ENCODE measurements at regions not wholly inside any gene's neighbourhood (a gene's known extent, or its start where the extent isn't known, plus 50 kb on each side); places are given as distances from the start of the nearest gene placed in this dataset.

DNA sequence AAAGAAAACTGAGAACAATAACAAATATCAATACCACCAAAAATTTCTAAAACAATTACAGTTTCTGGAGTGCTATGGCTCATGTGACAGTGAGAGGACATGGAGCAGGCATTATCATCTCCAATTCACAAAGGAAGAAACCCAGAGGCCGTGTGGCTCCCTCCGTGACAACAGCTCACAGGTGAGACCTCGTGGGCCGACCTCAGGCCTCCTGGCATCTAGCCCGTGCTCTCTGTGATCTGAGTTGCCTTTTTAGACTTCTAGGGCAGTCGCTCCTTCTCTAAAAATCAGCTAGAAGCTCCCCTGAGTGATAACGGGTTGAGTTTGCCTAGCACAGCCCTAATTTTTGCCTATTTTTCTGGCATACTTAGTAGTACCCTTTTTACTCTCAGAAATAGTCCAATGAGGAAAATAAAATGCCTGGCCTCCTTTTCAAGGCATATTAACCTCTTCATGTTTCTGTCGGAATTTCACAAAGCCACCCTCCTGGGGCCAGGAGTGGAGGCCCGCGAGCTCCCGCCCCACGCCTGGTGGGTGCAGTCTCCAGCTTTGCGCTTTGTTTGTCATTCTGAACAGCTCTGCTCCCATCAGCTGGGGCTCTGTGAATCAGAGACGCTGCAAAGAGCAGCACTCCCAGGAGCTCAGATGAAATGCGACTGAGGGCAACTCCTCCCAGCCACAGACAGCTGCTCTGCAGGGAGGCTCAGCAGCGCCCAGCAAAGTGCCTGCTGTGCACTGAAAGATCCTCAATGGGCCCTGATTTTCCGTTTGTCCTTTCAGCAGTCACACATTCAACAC, 292.5 kb downstream of the UQCRFS1 start:
- H3K4me1 ChIP-seq: no peaks in the 10 kb centered on the region
- ChIA-PET POLR2A (no interaction called here), CTCF (interaction anchor here (0.6 kb wide), 1 partner anchor 163 kb away, joined by 3 read pairs; no protein-coding TSS in a partner anchor)
- no peak for DNase-seq (ENCODE audit: low read depth in 1 of 2, low spot score in 1 of 2)
- no peak overlapping the region for H3K4me3 ChIP-seq
- H3K9me3 ChIP-seq: peaks cover 12% of the 10 kb centered on the region
- TF ChIP-seq CBX8 (IDR thresholded peaks at IDR 0.05) (no peak), RNF2 (IDR thresholded peaks at IDR 0.05; ENCODE audit: borderline replicate concordance, low read depth) (no peak), JUNB (IDR thresholded peaks at IDR 0.05) (no peak), KDM1A (IDR thresholded peaks at IDR 0.05; ENCODE audit: low read depth) (no peak), RAD21 (conservative IDR thresholded peaks at IDR 0.05 in 1 of 2, IDR thresholded peaks at IDR 0.05 in 1 of 2) (no peak), ZNF302 (CRISPR knock-in tag; IDR thresholded peaks at IDR 0.05) (no peak), MAFK (IDR thresholded peaks at IDR 0.05; ENCODE audit: partially characterized antibody) (no peak), EP300 (IDR thresholded peaks at IDR 0.05) (no peak), TFCP2L1 (CRISPR knock-in tag; IDR thresholded peaks at IDR 0.05) (no peak), RARB (CRISPR knock-in tag; IDR thresholded peaks at IDR 0.05) (no peak), HOXB13 (CRISPR knock-in tag; IDR thresholded peaks at IDR 0.05; ENCODE audit: low read depth) (no peak)
- TF ChIP-seq, protein P1, sequence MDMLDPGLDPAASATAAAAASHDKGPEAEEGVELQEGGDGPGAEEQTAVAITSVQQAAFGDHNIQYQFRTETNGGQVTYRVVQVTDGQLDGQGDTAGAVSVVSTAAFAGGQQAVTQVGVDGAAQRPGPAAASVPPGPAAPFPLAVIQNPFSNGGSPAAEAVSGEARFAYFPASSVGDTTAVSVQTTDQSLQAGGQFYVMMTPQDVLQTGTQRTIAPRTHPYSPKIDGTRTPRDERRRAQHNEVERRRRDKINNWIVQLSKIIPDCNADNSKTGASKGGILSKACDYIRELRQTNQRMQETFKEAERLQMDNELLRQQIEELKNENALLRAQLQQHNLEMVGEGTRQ (IDR thresholded peaks at IDR 0.05): no peak
- TF ChIP-seq, protein P2, sequence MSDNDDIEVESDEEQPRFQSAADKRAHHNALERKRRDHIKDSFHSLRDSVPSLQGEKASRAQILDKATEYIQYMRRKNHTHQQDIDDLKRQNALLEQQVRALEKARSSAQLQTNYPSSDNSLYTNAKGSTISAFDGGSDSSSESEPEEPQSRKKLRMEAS (IDR thresholded peaks at IDR 0.05): no peak
- H3K27ac ChIP-seq: no peak overlapping the region
- ATAC-seq: no peak
- H3K4me2 ChIP-seq: no peak overlapping the region
- no peak for FAIRE-seq
- WGBS (ENCODE audit: missing lambda C conversion rate): 20% methylated on average over 17 of the region's 17 CpGs

DNA sequence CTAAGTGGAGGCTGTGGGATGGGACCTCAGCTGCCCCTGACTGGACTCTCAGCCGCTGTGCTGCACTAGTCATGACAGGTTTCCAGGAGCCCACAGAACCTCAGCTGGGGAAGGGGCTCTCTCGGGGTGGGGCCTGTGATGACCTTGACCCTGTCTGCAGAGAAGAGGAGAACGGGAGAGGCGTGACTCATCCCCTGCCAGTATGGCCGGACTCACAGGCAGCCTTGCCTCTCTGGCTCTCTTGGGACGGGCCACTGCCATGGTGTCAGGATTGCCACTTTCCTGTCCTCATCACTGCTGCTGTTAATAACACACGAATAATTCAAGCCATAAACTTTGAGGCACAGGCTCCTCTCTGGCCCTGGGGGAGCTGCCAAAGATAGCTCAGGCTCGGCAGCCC, 295.3 kb downstream of the UQCRFS1 start:
- FAIRE-seq: no peak
- TF ChIP-seq TP53 (CRISPR knock-in tag; IDR thresholded peaks at IDR 0.05) (no peak), MYC (IDR thresholded peaks at IDR 0.05; ENCODE audit: borderline replicate concordance, low read length) (no peak), EHMT2 (IDR thresholded peaks at IDR 0.05; ENCODE audit: low read depth) (no peak), FOSB (CRISPR knock-in tag; IDR thresholded peaks at IDR 0.05) (no peak), ZNF302 (CRISPR knock-in tag; IDR thresholded peaks at IDR 0.05) (no peak), CBX8 (IDR thresholded peaks at IDR 0.05) (no peak)
- TF ChIP-seq, protein P3, sequence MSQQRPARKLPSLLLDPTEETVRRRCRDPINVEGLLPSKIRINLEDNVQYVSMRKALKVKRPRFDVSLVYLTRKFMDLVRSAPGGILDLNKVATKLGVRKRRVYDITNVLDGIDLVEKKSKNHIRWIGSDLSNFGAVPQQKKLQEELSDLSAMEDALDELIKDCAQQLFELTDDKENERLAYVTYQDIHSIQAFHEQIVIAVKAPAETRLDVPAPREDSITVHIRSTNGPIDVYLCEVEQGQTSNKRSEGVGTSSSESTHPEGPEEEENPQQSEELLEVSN (IDR thresholded peaks at IDR 0.05; ENCODE audit: borderline replicate concordance, low read depth): no peak
- TF ChIP-seq, protein P4, sequence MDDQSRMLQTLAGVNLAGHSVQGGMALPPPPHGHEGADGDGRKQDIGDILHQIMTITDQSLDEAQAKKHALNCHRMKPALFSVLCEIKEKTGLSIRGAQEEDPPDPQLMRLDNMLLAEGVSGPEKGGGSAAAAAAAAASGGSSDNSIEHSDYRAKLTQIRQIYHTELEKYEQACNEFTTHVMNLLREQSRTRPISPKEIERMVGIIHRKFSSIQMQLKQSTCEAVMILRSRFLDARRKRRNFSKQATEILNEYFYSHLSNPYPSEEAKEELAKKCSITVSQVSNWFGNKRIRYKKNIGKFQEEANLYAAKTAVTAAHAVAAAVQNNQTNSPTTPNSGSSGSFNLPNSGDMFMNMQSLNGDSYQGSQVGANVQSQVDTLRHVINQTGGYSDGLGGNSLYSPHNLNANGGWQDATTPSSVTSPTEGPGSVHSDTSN (IDR thresholded peaks at IDR 0.05): no peak
- Histone ChIP-seq H3K9me3 (peaks cover 12% of the 10 kb centered on the region), H3K4me2 (no peak overlapping the region), H3K27ac (no peak overlapping the region), H3K4me1 (no peaks in the 10 kb centered on the region), H3K4me3 (no peak overlapping the region)
- no peak for ATAC-seq
- ChIA-PET CTCF (no interaction called here), POLR2A (no interaction called here)
- no peak for DNase-seq (ENCODE audit: low read depth in 1 of 2, low spot score in 1 of 2)
- 16% methylated on average over 8 of the region's 8 CpGs for WGBS (ENCODE audit: missing lambda C conversion rate)

DNA sequence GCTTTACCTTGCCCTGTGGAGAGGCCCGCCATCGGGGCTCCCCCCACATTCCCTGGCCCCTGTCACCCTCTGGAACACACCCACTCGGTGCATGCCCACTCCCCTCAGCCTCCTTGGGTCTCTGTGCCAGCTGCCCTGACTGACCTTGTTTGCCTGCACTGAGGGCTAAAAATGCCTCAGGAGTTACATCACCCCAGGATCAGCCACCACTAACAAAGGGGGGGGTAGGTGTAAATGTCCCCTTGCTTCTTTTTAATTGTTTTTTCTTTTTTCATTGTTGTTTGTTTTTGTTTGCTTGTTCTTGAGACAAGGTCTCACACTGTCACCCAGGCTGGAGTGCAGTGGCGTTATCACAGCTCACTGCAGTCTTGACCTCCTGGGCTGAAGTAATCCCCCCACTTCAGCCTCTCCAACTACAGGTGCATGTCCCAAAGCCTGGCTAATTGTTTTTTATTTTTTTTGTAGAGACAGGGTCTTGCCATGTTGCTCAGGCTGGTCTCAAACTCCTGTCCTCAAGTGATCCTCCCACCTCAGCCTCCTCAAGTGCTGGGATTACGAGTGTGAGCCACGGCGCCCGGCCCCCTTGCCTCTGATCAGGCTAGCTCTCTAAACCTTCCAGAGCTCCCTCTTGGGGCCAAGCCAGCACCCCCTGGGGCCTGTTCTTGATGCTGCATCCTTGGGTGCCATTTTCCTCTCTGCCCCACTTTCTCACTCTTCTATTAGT, 297.1 kb downstream of the UQCRFS1 start:
- 11% methylated on average over 8 of the region's 8 CpGs for WGBS (ENCODE audit: missing lambda C conversion rate)

More for the DNA sequence above, 297.1 kb downstream of the UQCRFS1 start:
- H3K4me2 ChIP-seq: no peak overlapping the region
- H3K4me1 ChIP-seq: no peaks in the 10 kb centered on the region
- FAIRE-seq: no peak
- ATAC-seq: no peak
- no peak overlapping the region for H3K27ac ChIP-seq
- ChIA-PET POLR2A (no interaction called here), CTCF (no interaction called here)
- TF ChIP-seq ZC3H11A (IDR thresholded peaks at IDR 0.05) (no peak), ZNF302 (CRISPR knock-in tag; IDR thresholded peaks at IDR 0.05) (no peak), NR3C1 (IDR thresholded peaks at IDR 0.05) (no peak), FOXS1 (CRISPR knock-in tag; IDR thresholded peaks at IDR 0.05) (no peak), TP53 (CRISPR knock-in tag; IDR thresholded peaks at IDR 0.05) (no peak), MYC (IDR thresholded peaks at IDR 0.05; ENCODE audit: borderline replicate concordance, low read length) (no peak)
- H3K9me3 ChIP-seq: peaks cover 18% of the 10 kb centered on the region
- DNase-seq (ENCODE audit: low read depth in 1 of 2, low spot score in 1 of 2): no peak
- no peak overlapping the region for H3K4me3 ChIP-seq

Measured in A549 (cell line).